NOMO-1 treated with DMSO at 0.1 percent for 48 hours (cell line): ENCODE measurements at regions not wholly inside any gene's neighbourhood (a gene's known extent, or its start where the extent isn't known, plus 50 kb on each side); places are given as distances from the start of the nearest gene placed in this dataset.
"Not testable (repeated sequence)": the region's sequence is repeated elsewhere in the genome, so short reads cannot be mapped to it uniquely, and the experiment has no call there.

ENCODE experiments used
- DNase-seq: peaks from one replicate; lab custom pipeline; 2025; ENCODE audit not compliant: unreplicated experiment; lab: John Stamatoyannopoulos, UW

GRCh38 chr1:58206749-58207148 is 339.8 kb downstream of the OMA1 start:
- no peak for DNase-seq

GRCh38 chr1:58204284-58204683 is 342.2 kb downstream of the OMA1 start:
- DNase-seq, result no peak

GRCh38 chr1:58201492-58202106 is 344.9 kb downstream of the OMA1 start:
- DNase-seq, result no peak

GRCh38 chr1:58200437-58200836 is 346.1 kb downstream of the OMA1 start:
- no peak for DNase-seq

GRCh38 chr1:58197811-58198210 is 348.7 kb downstream of the OMA1 start:
- no peak for DNase-seq

GRCh38 chr1:58190267-58190988 is 356.1 kb downstream of the OMA1 start:
- no peak for DNase-seq

GRCh38 chr1:58189453-58189852 is 357.1 kb downstream of the OMA1 start:
- DNase-seq, result no peak

GRCh38 chr1:58183286-58183685 is 363.2 kb downstream of the OMA1 start:
- DNase-seq, result no peak

- no peak for DNase-seq
Measured at GRCh38 chr1:58180537-58180936, 366.0 kb downstream of the OMA1 start.

- DNase-seq, result not testable (repeated sequence)
Measured at GRCh38 chr1:58169160-58169559, 377.4 kb downstream of the OMA1 start.

GRCh38 chr1:58167131-58167530 is 379.4 kb downstream of the OMA1 start:
- not testable (repeated sequence) for DNase-seq

GRCh38 chr1:58166417-58166816 is 380.1 kb downstream of the OMA1 start:
- DNase-seq, result no peak

GRCh38 chr1:58165073-58165472 is 381.5 kb downstream of the OMA1 start:
- peak; percentile 60 for DNase-seq

GRCh38 chr1:58162952-58163550 is 383.5 kb downstream of the OMA1 start:
- DNase-seq, result peak; percentile 18

- no peak for DNase-seq
Measured at GRCh38 chr1:58159434-58159830, 387.1 kb downstream of the OMA1 start.

- no peak for DNase-seq
Measured at GRCh38 chr1:58158506-58159433, 387.8 kb downstream of the OMA1 start.

GRCh38 chr1:58158016-58158415 is 388.5 kb downstream of the OMA1 start:
- no peak for DNase-seq

GRCh38 chr1:58157256-58157655 is 389.3 kb downstream of the OMA1 start:
- no peak for DNase-seq

- DNase-seq, result no peak
Measured at GRCh38 chr1:58156831-58157230, 389.7 kb downstream of the OMA1 start.

- DNase-seq, result peak; percentile 80
Measured at GRCh38 chr1:58156124-58156468, 390.4 kb downstream of the OMA1 start.

GRCh38 chr1:58155418-58156123 is 391.0 kb downstream of the OMA1 start:
- DNase-seq, result peak; percentile 64
